Lower leg skin (tissue), 3 donors: ENCODE measurements at regions not wholly inside any gene's neighbourhood (a gene's known extent, or its start where the extent isn't known, plus 50 kb on each side); places are given as distances from the start of the nearest gene placed in this dataset.

Experiments used
- POLR2A ChIP-seq, 2 donors: fragments of 450-650 bp; IDR thresholded peaks; one replicate each; pipeline ENCODE4 v1.6.1; 2016 to 2017; ENCODE audit warnings: antibody characterized with exemption in 2 of 2, mild to moderate bottlenecking in 1 of 2, moderate library complexity in 1 of 2
- TF ChIP-seq, protein P1 (sequence below), 3 donors: fragments of 450-650 bp; IDR thresholded peaks; one replicate each; pipeline ENCODE4 v1.5.1; 2016; ENCODE audit warnings: antibody characterized with exemption in 3 of 3, mild to moderate bottlenecking in 3 of 3, moderate library complexity in 2 of 3

DNA sequence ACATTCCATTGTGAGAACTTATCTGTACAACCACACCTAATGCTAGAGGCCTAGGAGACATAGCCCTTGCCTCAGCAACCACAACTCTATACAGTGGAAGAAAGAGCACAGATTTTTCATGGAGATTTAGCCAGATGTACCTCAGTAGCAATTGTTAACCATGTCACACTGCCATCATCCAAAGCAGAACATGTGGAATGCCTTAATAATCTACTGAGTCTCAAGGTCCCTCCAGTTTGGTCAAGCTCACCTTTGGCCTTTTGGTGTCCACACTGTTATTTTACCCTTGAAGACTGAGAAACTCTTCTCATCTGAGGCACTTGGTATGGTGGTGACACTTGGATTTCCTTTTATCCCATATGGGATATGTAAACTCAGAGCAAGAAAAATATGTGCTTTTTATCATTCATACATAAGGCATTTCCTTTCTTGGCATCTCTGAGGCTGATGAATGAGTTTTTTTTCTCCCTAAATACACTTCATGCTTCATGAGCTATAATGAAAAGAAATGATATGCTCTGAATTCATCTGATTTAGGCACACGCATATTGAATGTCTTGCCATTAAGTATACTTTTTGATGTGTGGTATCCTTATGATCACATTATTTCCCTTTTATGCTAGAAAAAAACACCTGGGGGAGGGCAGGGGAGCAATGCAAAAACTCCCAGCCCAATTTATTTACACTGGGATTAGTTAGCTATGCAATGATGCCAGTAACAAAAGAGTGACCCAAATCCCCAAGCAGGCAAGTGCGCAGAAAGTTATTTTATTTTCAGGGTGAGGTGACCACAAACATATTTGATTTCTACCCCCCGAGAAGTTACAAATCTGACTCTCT is 63.3 kb upstream of the ME3 start:
- TF ChIP-seq, protein P1, sequence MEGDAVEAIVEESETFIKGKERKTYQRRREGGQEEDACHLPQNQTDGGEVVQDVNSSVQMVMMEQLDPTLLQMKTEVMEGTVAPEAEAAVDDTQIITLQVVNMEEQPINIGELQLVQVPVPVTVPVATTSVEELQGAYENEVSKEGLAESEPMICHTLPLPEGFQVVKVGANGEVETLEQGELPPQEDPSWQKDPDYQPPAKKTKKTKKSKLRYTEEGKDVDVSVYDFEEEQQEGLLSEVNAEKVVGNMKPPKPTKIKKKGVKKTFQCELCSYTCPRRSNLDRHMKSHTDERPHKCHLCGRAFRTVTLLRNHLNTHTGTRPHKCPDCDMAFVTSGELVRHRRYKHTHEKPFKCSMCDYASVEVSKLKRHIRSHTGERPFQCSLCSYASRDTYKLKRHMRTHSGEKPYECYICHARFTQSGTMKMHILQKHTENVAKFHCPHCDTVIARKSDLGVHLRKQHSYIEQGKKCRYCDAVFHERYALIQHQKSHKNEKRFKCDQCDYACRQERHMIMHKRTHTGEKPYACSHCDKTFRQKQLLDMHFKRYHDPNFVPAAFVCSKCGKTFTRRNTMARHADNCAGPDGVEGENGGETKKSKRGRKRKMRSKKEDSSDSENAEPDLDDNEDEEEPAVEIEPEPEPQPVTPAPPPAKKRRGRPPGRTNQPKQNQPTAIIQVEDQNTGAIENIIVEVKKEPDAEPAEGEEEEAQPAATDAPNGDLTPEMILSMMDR (IDR thresholded peaks at IDR 0.05): no peak
- TF ChIP-seq POLR2A (IDR thresholded peaks at IDR 0.05): no peak
